GM23338 (cell line): ENCODE measurements at regions not wholly inside any gene's neighbourhood (a gene's known extent, or its start where the extent isn't known, plus 50 kb on each side); places are given as distances from the start of the nearest gene placed in this dataset.

Source experiments
- ATAC-seq: fragments of 200-7000 bp; cut with Tn5 transposase; 3 replicates; pipeline ENCODE4 v1.9.1; 2020
- DNase-seq: peaks from one replicate; pipeline ENCODE4 v3.0.0-alpha.2; 2015; ENCODE audit warnings: low spot score
- H2AFZ ChIP-seq: fragments of 200-600 bp; sonication (generic); 2 replicates; pipeline ENCODE4 v1.8.0; 2016; ENCODE audit warnings: antibody characterized with exemption, mild to moderate bottlenecking, moderate library complexity
- H3F3A ChIP-seq: fragments of 200-600 bp; sonication (generic); replicated peaks from 2 replicates; pipeline ENCODE4 v1.8.0; 2017; ENCODE audit warnings: antibody characterized with exemption, mixed run types, low read depth
- H3K27ac ChIP-seq: fragments of 200-600 bp; sonication (generic); 2 replicates; pipeline ENCODE4 v1.6.1; 2016; ENCODE audit warnings: low read depth
- H3K27me3 ChIP-seq: fragments of 200-600 bp; sonication (generic); 2 replicates; pipeline ENCODE4 v1.8.0; 2016; ENCODE audit warnings: mild to moderate bottlenecking, mixed run types, moderate library complexity; ENCODE audit not compliant: insufficient read depth
- H3K36me3 ChIP-seq: fragments of 200-600 bp; sonication (generic); 2 replicates; pipeline ENCODE4 v1.8.0; 2016; ENCODE audit warnings: mild to moderate bottlenecking; ENCODE audit not compliant: insufficient read depth
- H3K4me1 ChIP-seq: fragments of 200-600 bp; sonication (generic); 2 replicates; pipeline ENCODE4 v1.8.0; 2016; ENCODE audit warnings: mild to moderate bottlenecking, moderate library complexity; ENCODE audit not compliant: insufficient read depth
- H3K4me2 ChIP-seq: fragments of 200-600 bp; sonication (generic); 2 replicates; pipeline ENCODE4 v1.7.1; 2017; ENCODE audit warnings: mixed run types
- H3K4me3 ChIP-seq: fragments of 200-600 bp; sonication (generic); 2 replicates; pipeline ENCODE4 v1.6.1; 2016; ENCODE audit warnings: mixed run types
- H3K79me2 ChIP-seq: fragments of 200-600 bp; sonication (generic); replicated peaks from 2 replicates; pipeline ENCODE4 v1.8.0; 2017; ENCODE audit warnings: mild to moderate bottlenecking; ENCODE audit not compliant: insufficient read depth
- H3K9me2 ChIP-seq: fragments of 200-600 bp; sonication (generic); 2 replicates; pipeline ENCODE4 v1.8.0; 2017; ENCODE audit not compliant: insufficient read depth
- H4K20me1 ChIP-seq: fragments of 200-600 bp; sonication (generic); replicated peaks from 2 replicates; pipeline ENCODE4 v1.8.0; 2017; ENCODE audit warnings: mild to moderate bottlenecking; ENCODE audit not compliant: insufficient read depth
- H3K27ac Mint-ChIP-seq: 2 replicates; pipeline ENCODE4 v1.8.0; 2020; ENCODE audit warnings: inconsistent platforms, mild to moderate bottlenecking, moderate library complexity, mixed read lengths
- H3K27me3 Mint-ChIP-seq: 3 replicates; pipeline ENCODE4 v1.8.0; 2022; ENCODE audit warnings: low read depth, mild to moderate bottlenecking, moderate library complexity, mixed read lengths, inconsistent platforms; ENCODE audit not compliant: insufficient read depth, poor library complexity
- H3K36me3 Mint-ChIP-seq: 3 replicates; pipeline ENCODE4 v1.8.0; 2021; ENCODE audit warnings: low read depth, mild to moderate bottlenecking, inconsistent platforms, moderate library complexity, mixed read lengths
- H3K4me1 Mint-ChIP-seq: 3 replicates; pipeline ENCODE4 v1.8.0; 2020; ENCODE audit warnings: mild to moderate bottlenecking, inconsistent platforms, mixed read lengths
- H3K4me3 Mint-ChIP-seq: 3 replicates; pipeline ENCODE4 v1.8.0; 2021; ENCODE audit warnings: moderate library complexity, mild to moderate bottlenecking, inconsistent platforms, mixed read lengths
- H3K9me3 Mint-ChIP-seq: 3 replicates; pipeline ENCODE4 v1.8.0; 2020; ENCODE audit warnings: moderate library complexity, mild to moderate bottlenecking, inconsistent platforms, mixed read lengths
- CREB1 ChIP-seq: fragments of 250-450 bp; sonication (Bioruptor Pico); IDR thresholded peaks from 2 replicates; pipeline ENCODE4 v1.5.0; 2020; ENCODE audit warnings: low read depth, mild to moderate bottlenecking, moderate library complexity
- CTCF ChIP-seq, 2 experiments: fragments of 200-600 bp in 1 of 2; sonication (generic) in 1 of 2; conservative IDR thresholded peaks; 2 replicates each; pipeline versions ENCODE4 v1.5.1 to v1.6.1; 2016 to 2017; ENCODE audit warnings: antibody characterized with exemption in 2 of 2, low read depth in 2 of 2, mild to moderate bottlenecking in 2 of 2, moderate library complexity in 1 of 2
- ETS1 ChIP-seq: IDR thresholded peaks from 2 replicates; pipeline ENCODE4 v1.6.1; 2016; ENCODE audit warnings: antibody characterized with exemption
- EZH2 ChIP-seq: fragments of 200-600 bp; sonication (generic); IDR thresholded peaks from one replicate; pipeline ENCODE4 v1.8.0; 2017; ENCODE audit warnings: antibody characterized with exemption, mild to moderate bottlenecking, low read depth; ENCODE audit not compliant: unreplicated experiment
- EZH2phosphoT487 ChIP-seq: fragments of 200-600 bp; sonication (generic); IDR thresholded peaks from one replicate; pipeline ENCODE4 v1.8.1; 2018; ENCODE audit warnings: antibody characterized with exemption; ENCODE audit not compliant: unreplicated experiment
- JUNB ChIP-seq: IDR thresholded peaks from one replicate; pipeline ENCODE4 v1.6.1; 2016; ENCODE audit warnings: antibody characterized with exemption; ENCODE audit not compliant: unreplicated experiment
- NANOG ChIP-seq: IDR thresholded peaks from 2 replicates; pipeline ENCODE4 v1.6.1; 2016; ENCODE audit warnings: antibody characterized with exemption, borderline replicate concordance
- POLR2AphosphoS5 ChIP-seq: IDR thresholded peaks from 2 replicates; pipeline ENCODE4 v1.6.1; 2016; ENCODE audit warnings: antibody characterized with exemption, low read depth
- REST ChIP-seq: IDR thresholded peaks from one replicate; pipeline ENCODE4 v1.6.1; 2018; ENCODE audit warnings: antibody characterized with exemption; ENCODE audit not compliant: unreplicated experiment
- STAT1 ChIP-seq: IDR thresholded peaks from one replicate; pipeline ENCODE4 v1.6.1; 2016; ENCODE audit warnings: antibody characterized with exemption; ENCODE audit not compliant: unreplicated experiment
- ZNF114 ChIP-seq: fragments of 250-450 bp; sonication (Bioruptor Pico); IDR thresholded peaks from 2 replicates; pipeline ENCODE4 v1.5.0; 2020; ENCODE audit warnings: mild to moderate bottlenecking, moderate library complexity
- ZNF331 ChIP-seq: fragments of 250-450 bp; sonication (Bioruptor Pico); IDR thresholded peaks from 2 replicates; pipeline ENCODE4 v1.5.0; 2020; ENCODE audit warnings: low read depth, mild to moderate bottlenecking, moderate library complexity
- ZNF462 ChIP-seq: fragments of 250-450 bp; sonication (Bioruptor Pico); IDR thresholded peaks from 2 replicates; pipeline ENCODE4 v1.5.0; 2020; ENCODE audit warnings: mild to moderate bottlenecking, moderate library complexity

GRCh38 chr5:164207646-164208045 is 702.2 kb downstream of the MAT2B start (continued):
- TF ChIP-seq EZH2 (no peak), REST (no peak)

- Mint-ChIP-seq H3K4me1 (no peaks in the 10 kb centered on the region; the same call in 2 of the 3 replicates), H3K4me3 (no peak overlapping the region), H3K27me3 (no peaks in the 10 kb centered on the region), H3K36me3 (no peaks in the 10 kb centered on the region), H3K9me3 (no peaks in the 10 kb centered on the region), H3K27ac (peak overlapping the region; percentile 0; the same call in 1 of the 2 replicates)
- no peak overlapping the region for H3K4me3 ChIP-seq
- H3K79me2 ChIP-seq = no peaks in the 10 kb centered on the region
- no peaks in the 10 kb centered on the region for H3K9me2 ChIP-seq
- DNase-seq = no peak
- no peaks in the 10 kb centered on the region for H3K4me1 ChIP-seq
- H3K36me3 ChIP-seq = no peaks in the 10 kb centered on the region
- no peak overlapping the region for H3K4me2 ChIP-seq
- H4K20me1 ChIP-seq = no peaks in the 10 kb centered on the region
- no peaks in the 10 kb centered on the region for H3K27me3 ChIP-seq
- H3K27ac ChIP-seq = no peak overlapping the region
- H3F3A ChIP-seq = no peaks in the 10 kb centered on the region
- ATAC-seq = no peak
- H2AFZ ChIP-seq = no peak overlapping the region
- no peak for TF ChIP-seq CREB1 (CRISPR knock-in tag)
- TF ChIP-seq POLR2AphosphoS5 = no peak
- no peak for TF ChIP-seq EZH2
- no peak for TF ChIP-seq NANOG
- TF ChIP-seq ZNF462 = no peak
- TF ChIP-seq EZH2phosphoT487 = no peak
- no peak for TF ChIP-seq ZNF331 (CRISPR knock-in tag)
- no peak for TF ChIP-seq JUNB
- TF ChIP-seq ETS1 = no peak
- TF ChIP-seq STAT1 = no peak
- no peak for TF ChIP-seq ZNF114 (CRISPR knock-in tag)
- TF ChIP-seq CTCF (conservative IDR thresholded peaks at IDR 0.05; ENCODE audit: low read depth in 2 of 2) = no peak
Measured at GRCh38 chr5:164210491-164210890, 705.1 kb downstream of the MAT2B start.
